DND-41 (cell line): ENCODE measurements at regions not wholly inside any gene's neighbourhood (a gene's known extent, or its start where the extent isn't known, plus 50 kb on each side); places are given as distances from the start of the nearest gene placed in this dataset.

Source experiments
- EZH2 ChIP-seq: IDR thresholded peaks from 3 replicates; pipeline ENCODE4 v1.6.1; 2012; ENCODE audit warnings: borderline replicate concordance, low read depth, mild to moderate bottlenecking, moderate library complexity, low read length, inconsistent platforms; ENCODE audit not compliant: severe bottlenecking
- TF ChIP-seq, protein P1 (sequence below): IDR thresholded peaks from 2 replicates; pipeline ENCODE4 v1.5.1; 2012; ENCODE audit warnings: borderline replicate concordance, low read length, moderate library complexity, mild to moderate bottlenecking; ENCODE audit not compliant: poor library complexity, severe bottlenecking; ENCODE audit errors: extremely low read depth

- TF ChIP-seq, protein P1, sequence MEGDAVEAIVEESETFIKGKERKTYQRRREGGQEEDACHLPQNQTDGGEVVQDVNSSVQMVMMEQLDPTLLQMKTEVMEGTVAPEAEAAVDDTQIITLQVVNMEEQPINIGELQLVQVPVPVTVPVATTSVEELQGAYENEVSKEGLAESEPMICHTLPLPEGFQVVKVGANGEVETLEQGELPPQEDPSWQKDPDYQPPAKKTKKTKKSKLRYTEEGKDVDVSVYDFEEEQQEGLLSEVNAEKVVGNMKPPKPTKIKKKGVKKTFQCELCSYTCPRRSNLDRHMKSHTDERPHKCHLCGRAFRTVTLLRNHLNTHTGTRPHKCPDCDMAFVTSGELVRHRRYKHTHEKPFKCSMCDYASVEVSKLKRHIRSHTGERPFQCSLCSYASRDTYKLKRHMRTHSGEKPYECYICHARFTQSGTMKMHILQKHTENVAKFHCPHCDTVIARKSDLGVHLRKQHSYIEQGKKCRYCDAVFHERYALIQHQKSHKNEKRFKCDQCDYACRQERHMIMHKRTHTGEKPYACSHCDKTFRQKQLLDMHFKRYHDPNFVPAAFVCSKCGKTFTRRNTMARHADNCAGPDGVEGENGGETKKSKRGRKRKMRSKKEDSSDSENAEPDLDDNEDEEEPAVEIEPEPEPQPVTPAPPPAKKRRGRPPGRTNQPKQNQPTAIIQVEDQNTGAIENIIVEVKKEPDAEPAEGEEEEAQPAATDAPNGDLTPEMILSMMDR: no peak
- TF ChIP-seq EZH2: no peak
These were observed 314.2 kb downstream of the ADRA2A start for GRCh38 chr10:111390813-111391563.
